ENCODE measurements at regions not wholly inside any gene's neighbourhood (a gene's known extent, or its start where the extent isn't known, plus 50 kb on each side); places are given as distances from the start of the nearest gene placed in this dataset.
A peak's percentile ranks its signal among the peaks of the same experiment; 100 is the strongest.

DNA sequence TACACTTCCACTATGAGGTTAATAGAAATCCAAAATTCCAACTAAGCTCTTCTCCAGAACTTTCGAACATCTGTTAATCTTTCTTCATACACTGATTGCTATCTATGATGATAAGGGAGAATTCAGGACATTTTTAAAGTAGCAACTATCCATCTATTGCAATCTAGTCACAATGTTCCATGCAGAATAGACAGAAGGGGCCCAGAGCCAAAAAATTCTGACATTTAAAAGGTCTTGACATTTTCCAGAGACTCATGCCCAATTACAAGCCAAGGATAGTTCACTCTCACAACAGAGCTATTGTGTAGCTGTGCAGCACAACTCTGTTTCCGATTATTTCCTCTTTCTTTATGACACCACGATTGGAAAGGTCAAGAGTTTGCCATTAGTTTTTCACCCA lies 999.7 kb upstream of the ALCAM start:
- no peak for TF ChIP-seq POLR2A (IDR thresholded peaks at IDR 0.05; ENCODE audit: extremely low read depth, insufficient read length)
- no peak for TF ChIP-seq MAX (IDR thresholded peaks at IDR 0.05; ENCODE audit: low read depth, low read length)
- no peak for TF ChIP-seq MYC (IDR thresholded peaks at IDR 0.05; ENCODE audit: low read depth, low read length)
- TF ChIP-seq, protein P1, sequence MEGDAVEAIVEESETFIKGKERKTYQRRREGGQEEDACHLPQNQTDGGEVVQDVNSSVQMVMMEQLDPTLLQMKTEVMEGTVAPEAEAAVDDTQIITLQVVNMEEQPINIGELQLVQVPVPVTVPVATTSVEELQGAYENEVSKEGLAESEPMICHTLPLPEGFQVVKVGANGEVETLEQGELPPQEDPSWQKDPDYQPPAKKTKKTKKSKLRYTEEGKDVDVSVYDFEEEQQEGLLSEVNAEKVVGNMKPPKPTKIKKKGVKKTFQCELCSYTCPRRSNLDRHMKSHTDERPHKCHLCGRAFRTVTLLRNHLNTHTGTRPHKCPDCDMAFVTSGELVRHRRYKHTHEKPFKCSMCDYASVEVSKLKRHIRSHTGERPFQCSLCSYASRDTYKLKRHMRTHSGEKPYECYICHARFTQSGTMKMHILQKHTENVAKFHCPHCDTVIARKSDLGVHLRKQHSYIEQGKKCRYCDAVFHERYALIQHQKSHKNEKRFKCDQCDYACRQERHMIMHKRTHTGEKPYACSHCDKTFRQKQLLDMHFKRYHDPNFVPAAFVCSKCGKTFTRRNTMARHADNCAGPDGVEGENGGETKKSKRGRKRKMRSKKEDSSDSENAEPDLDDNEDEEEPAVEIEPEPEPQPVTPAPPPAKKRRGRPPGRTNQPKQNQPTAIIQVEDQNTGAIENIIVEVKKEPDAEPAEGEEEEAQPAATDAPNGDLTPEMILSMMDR (IDR thresholded peaks at IDR 0.05; ENCODE audit: low read depth, low read length), result no peak
- H3K4me3 ChIP-seq (ENCODE audit: low read depth, low read length), result no peak overlapping the region
- no peak for DNase-seq (ENCODE audit: low read depth)

- no peak overlapping the region for H3K4me3 ChIP-seq (ENCODE audit: low read depth, low read length)
- no peak for TF ChIP-seq MAX (IDR thresholded peaks at IDR 0.05; ENCODE audit: low read depth, low read length)
- no peak for TF ChIP-seq POLR2A (IDR thresholded peaks at IDR 0.05; ENCODE audit: extremely low read depth, insufficient read length)
- TF ChIP-seq, protein P1 (IDR thresholded peaks at IDR 0.05; ENCODE audit: low read depth, low read length), result no peak
- TF ChIP-seq MYC (IDR thresholded peaks at IDR 0.05; ENCODE audit: low read depth, low read length), result no peak
- DNase-seq (ENCODE audit: low read depth), result no peak
Measured at GRCh38 chr3:104368760-104369159, 997.9 kb upstream of the ALCAM start.

DNA sequence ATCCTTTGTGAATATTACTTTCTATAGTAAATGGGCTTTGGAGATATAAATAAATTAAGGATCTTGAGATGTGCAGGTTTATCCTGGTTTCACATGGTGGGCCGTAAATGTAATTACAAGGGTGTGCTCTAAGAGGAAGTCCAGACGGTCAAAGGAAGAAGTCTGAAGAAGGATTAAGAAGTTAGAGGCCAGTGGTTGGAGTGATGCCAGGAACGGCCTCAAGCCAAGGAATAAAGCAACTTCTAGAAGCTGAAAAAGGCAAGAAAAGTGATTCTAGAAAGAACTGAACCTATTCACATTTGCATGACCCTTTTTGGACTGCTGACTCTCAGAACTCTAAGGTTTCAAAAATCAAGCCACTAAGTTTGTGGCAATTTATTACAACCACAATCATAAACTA lies 981.3 kb upstream of the ALCAM start:
- no peak overlapping the region for H3K4me3 ChIP-seq (ENCODE audit: low read depth, low read length)
- DNase-seq (ENCODE audit: low read depth), result no peak
- no peak for TF ChIP-seq MAX (IDR thresholded peaks at IDR 0.05; ENCODE audit: low read depth, low read length)
- TF ChIP-seq POLR2A (IDR thresholded peaks at IDR 0.05; ENCODE audit: extremely low read depth, insufficient read length), result no peak
- TF ChIP-seq, protein P1 (IDR thresholded peaks at IDR 0.05; ENCODE audit: low read depth, low read length), result no peak
- TF ChIP-seq MYC (IDR thresholded peaks at IDR 0.05; ENCODE audit: low read depth, low read length), result no peak

DNA sequence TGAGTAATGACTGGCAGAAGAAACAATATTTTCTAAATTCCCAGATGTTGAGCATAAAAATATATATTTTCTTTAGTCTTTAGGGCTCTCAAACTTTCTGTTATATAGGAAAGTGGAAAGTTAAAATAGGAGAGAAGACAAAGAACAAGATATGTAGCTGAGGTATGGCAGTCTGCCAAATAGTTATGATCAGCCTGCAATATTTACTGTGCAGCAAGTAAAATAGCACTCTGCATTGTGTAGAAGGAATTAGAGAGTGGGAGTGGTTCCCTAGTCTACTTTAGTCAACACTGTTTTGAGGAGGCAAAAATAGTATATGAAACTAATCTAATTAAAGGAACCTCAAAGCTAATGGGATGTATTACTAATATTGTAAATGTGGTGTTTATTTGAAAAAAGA lies 978.1 kb upstream of the ALCAM start:
- no peak for TF ChIP-seq MAX (IDR thresholded peaks at IDR 0.05; ENCODE audit: low read depth, low read length)
- TF ChIP-seq, protein P1 (IDR thresholded peaks at IDR 0.05; ENCODE audit: low read depth, low read length), result no peak
- no peak for TF ChIP-seq MYC (IDR thresholded peaks at IDR 0.05; ENCODE audit: low read depth, low read length)
- TF ChIP-seq POLR2A (IDR thresholded peaks at IDR 0.05; ENCODE audit: extremely low read depth, insufficient read length), result no peak
- no peak overlapping the region for H3K4me3 ChIP-seq (ENCODE audit: low read depth, low read length)
- DNase-seq (ENCODE audit: low read depth), result no peak

DNA sequence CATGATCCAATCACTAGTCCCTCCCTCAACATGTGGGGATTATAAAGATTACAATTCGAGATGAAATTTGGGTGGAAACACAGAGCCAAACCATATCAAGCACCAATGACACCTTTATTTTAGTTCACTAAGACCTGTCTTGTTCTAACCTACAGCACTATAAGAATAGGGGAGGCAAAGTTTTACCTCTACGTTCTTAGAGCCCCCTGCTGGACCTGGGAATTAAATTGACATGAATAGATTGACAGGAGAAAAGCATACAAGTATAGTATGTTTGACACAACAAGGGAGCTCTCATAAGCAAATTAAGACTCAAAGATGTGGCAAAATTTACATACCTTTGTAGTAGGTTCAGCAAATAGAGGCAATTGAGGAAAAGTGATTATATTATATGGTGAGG lies 974.4 kb upstream of the ALCAM start:
- DNase-seq (ENCODE audit: low read depth), result peak; percentile 14

More for the DNA sequence above, 974.4 kb upstream of the ALCAM start:
- TF ChIP-seq, protein P1 (IDR thresholded peaks at IDR 0.05; ENCODE audit: low read depth, low read length), result no peak
- TF ChIP-seq MAX (IDR thresholded peaks at IDR 0.05; ENCODE audit: low read depth, low read length), result no peak
- no peak for TF ChIP-seq MYC (IDR thresholded peaks at IDR 0.05; ENCODE audit: low read depth, low read length)
- no peak for TF ChIP-seq POLR2A (IDR thresholded peaks at IDR 0.05; ENCODE audit: extremely low read depth, insufficient read length)
- no peak overlapping the region for H3K4me3 ChIP-seq (ENCODE audit: low read depth, low read length)

Data from NB4 (cell line).